ENCODE measurements at regions not wholly inside any gene's neighbourhood (a gene's known extent, or its start where the extent isn't known, plus 50 kb on each side); places are given as distances from the start of the nearest gene placed in this dataset.

DNA sequence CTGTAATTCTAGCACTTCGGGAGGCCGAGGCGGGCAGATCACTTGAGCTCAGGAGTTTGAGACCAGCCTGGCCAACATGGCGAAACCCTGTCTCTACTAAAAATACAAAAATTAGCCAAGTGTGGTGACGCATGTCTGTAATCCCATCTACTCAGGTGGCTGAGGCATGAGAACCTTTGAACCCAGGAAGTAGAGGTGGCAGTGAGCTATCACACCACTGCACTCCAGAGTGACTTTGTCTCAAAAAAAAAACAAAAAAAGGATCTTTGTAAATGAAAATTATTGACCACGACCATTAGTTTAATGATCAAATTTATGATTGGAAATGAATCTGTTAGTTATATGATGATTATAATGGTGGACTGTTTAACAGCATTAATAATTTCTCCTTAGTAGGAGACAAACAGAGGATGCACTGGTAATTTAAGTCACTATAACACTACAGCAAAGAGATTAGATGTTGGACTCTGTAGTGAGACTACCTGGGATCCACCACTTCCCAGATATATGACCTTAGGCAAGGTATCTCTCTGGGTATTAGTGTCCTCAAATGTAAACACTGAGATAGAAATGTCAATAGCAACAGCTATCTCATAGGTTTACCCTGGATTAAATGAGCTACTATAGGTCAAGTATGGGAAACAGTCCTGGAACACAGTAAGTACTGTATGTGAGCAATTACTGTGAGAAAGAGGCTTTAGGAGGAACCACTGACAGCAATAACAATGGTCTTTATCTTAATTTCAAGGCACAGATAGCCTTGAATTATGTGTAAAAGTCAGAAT lies 214.7 kb downstream of the NOVA1 start:
- Mint-ChIP-seq H3K9me3 (peaks cover 6% of the 10 kb centered on the region), H3K27me3 (ENCODE audit: low read depth) (peaks cover 30% of the 10 kb centered on the region), H3K36me3 (no peaks in the 10 kb centered on the region), H3K4me3 (no peak overlapping the region), H3K27ac (no peak overlapping the region), H3K4me1 (peaks cover 14% of the 10 kb centered on the region)
- DNase-seq (ENCODE audit: low spot score in 2 of 2, unreplicated experiment in 2 of 2): no peak
- TF ChIP-seq, protein P1, sequence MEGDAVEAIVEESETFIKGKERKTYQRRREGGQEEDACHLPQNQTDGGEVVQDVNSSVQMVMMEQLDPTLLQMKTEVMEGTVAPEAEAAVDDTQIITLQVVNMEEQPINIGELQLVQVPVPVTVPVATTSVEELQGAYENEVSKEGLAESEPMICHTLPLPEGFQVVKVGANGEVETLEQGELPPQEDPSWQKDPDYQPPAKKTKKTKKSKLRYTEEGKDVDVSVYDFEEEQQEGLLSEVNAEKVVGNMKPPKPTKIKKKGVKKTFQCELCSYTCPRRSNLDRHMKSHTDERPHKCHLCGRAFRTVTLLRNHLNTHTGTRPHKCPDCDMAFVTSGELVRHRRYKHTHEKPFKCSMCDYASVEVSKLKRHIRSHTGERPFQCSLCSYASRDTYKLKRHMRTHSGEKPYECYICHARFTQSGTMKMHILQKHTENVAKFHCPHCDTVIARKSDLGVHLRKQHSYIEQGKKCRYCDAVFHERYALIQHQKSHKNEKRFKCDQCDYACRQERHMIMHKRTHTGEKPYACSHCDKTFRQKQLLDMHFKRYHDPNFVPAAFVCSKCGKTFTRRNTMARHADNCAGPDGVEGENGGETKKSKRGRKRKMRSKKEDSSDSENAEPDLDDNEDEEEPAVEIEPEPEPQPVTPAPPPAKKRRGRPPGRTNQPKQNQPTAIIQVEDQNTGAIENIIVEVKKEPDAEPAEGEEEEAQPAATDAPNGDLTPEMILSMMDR (IDR thresholded peaks at IDR 0.05; ENCODE audit: unreplicated experiment): no peak

DNA sequence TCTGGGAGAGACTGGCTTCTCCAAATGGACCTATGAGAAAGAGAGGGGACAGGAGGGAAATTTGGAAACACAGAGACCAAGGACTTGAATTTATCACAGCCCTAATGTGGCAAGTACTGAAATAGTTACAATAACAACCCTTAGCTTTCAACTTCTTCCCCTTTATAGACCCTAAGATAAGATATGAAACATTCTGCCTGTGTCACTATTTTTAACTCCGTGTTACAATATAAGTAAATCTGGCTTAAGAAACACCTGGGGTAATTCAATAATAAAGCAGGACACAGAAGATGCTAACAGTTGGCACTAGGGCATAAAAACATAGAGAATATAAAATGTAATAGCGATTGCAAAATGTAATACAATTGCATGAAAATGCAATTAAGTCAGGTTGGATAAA lies 216.4 kb downstream of the NOVA1 start:
- H3K4me1 Mint-ChIP-seq: peaks cover 14% of the 10 kb centered on the region
- DNase-seq (ENCODE audit: low spot score in 2 of 2, unreplicated experiment in 2 of 2): no peak
- H3K27ac Mint-ChIP-seq: no peak overlapping the region
- H3K9me3 Mint-ChIP-seq: peaks cover 6% of the 10 kb centered on the region
- no peaks in the 10 kb centered on the region for H3K36me3 Mint-ChIP-seq
- TF ChIP-seq, protein P1 (IDR thresholded peaks at IDR 0.05; ENCODE audit: unreplicated experiment): no peak
- H3K4me3 Mint-ChIP-seq: no peak overlapping the region
- H3K27me3 Mint-ChIP-seq (ENCODE audit: low read depth): peaks cover 14% of the 10 kb centered on the region

DNA sequence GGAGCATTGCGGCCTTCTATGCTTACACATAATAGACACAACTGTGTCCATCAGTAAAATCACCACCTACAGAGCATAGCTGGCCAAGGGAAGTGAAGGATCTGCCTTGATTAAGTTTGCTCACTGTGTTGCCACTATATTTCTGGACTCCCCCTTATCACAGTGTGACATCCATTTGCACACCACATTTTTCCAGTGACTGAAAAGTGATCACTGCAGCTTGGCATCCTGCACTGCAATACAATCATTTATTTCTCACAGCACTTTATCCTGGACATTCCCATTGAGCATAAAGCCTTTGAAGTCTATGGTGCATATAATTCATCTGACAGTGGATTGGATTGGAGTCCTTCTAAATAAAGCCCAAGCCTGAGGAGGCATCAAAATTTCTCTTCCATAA lies 217.2 kb downstream of the NOVA1 start:
- DNase-seq (ENCODE audit: low spot score in 2 of 2, unreplicated experiment in 2 of 2): no peak
- no peaks in the 10 kb centered on the region for H3K36me3 Mint-ChIP-seq
- H3K27ac Mint-ChIP-seq: no peak overlapping the region
- H3K4me3 Mint-ChIP-seq: no peak overlapping the region
- H3K9me3 Mint-ChIP-seq: peaks cover 6% of the 10 kb centered on the region
- peaks cover 9% of the 10 kb centered on the region for H3K27me3 Mint-ChIP-seq (ENCODE audit: low read depth)
- peaks cover 14% of the 10 kb centered on the region for H3K4me1 Mint-ChIP-seq
- TF ChIP-seq, protein P1 (IDR thresholded peaks at IDR 0.05; ENCODE audit: unreplicated experiment): no peak

DNA sequence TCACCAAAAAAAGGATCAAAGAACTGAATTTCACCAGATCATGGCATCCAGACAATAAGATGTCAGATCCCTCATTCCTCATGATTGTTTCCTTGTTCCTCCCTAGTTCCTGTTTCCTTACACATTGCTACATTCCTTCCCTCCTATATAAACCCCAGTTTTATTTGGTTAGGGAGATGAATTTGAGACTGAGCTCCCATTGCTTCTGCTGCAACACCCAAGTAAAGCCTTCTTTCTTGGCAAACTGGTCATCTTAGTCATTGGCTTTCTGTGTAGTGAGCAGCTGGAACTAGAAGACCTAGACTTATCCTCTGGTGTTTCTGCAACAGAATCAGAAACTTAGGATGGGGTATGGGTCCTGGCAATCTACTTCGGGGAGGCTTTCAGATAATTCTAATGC lies 217.9 kb downstream of the NOVA1 start:
- Mint-ChIP-seq H3K36me3 (no peaks in the 10 kb centered on the region), H3K4me3 (no peak overlapping the region), H3K9me3 (peaks cover 6% of the 10 kb centered on the region), H3K27ac (no peak overlapping the region), H3K27me3 (ENCODE audit: low read depth) (peaks cover 5% of the 10 kb centered on the region), H3K4me1 (peaks cover 14% of the 10 kb centered on the region)
- TF ChIP-seq, protein P1 (IDR thresholded peaks at IDR 0.05; ENCODE audit: unreplicated experiment): no peak
- no peak for DNase-seq (ENCODE audit: low spot score in 2 of 2, unreplicated experiment in 2 of 2)

DNA sequence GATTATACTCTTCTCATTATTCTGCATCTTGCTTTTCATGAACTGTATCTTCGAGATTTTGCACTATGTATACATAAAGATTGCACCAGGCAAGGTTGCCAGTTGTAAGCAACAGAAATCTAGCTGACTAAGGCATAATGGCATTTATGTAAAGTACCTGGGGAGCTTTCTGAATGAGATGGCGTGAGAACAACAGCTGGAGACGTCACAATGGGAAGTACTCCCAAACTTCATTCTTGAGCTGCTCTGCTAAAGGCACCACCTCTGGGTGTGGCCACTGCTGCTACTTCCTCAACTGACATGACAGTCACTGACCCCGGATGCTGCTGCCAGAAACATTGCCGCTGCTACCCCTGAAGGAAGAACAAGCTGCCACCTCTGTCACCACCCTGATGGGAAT lies 220.7 kb downstream of the NOVA1 start:
- peaks cover 2% of the 10 kb centered on the region for H3K27me3 Mint-ChIP-seq (ENCODE audit: low read depth)
- H3K27ac Mint-ChIP-seq: no peak overlapping the region
- H3K36me3 Mint-ChIP-seq: no peaks in the 10 kb centered on the region
- peaks cover 12% of the 10 kb centered on the region for H3K4me1 Mint-ChIP-seq
- peaks cover 6% of the 10 kb centered on the region for H3K9me3 Mint-ChIP-seq
- TF ChIP-seq, protein P1 (IDR thresholded peaks at IDR 0.05; ENCODE audit: unreplicated experiment): no peak
- no peak for DNase-seq (ENCODE audit: low spot score in 2 of 2, unreplicated experiment in 2 of 2)
- no peak overlapping the region for H3K4me3 Mint-ChIP-seq
